NT2/D1 (cell line): ENCODE measurements at regions not wholly inside any gene's neighbourhood (a gene's known extent, or its start where the extent isn't known, plus 50 kb on each side); places are given as distances from the start of the nearest gene placed in this dataset.

Experiments used
- YY1 ChIP-seq: IDR thresholded peaks from 2 replicates; pipeline ENCODE4 v1.6.1; 2011; ENCODE audit not compliant: insufficient read length, insufficient read depth
- ZNF274 ChIP-seq: IDR thresholded peaks from 2 replicates; pipeline ENCODE4 v1.6.1; 2011; ENCODE audit warnings: mild to moderate bottlenecking, low read depth, low read length

DNA sequence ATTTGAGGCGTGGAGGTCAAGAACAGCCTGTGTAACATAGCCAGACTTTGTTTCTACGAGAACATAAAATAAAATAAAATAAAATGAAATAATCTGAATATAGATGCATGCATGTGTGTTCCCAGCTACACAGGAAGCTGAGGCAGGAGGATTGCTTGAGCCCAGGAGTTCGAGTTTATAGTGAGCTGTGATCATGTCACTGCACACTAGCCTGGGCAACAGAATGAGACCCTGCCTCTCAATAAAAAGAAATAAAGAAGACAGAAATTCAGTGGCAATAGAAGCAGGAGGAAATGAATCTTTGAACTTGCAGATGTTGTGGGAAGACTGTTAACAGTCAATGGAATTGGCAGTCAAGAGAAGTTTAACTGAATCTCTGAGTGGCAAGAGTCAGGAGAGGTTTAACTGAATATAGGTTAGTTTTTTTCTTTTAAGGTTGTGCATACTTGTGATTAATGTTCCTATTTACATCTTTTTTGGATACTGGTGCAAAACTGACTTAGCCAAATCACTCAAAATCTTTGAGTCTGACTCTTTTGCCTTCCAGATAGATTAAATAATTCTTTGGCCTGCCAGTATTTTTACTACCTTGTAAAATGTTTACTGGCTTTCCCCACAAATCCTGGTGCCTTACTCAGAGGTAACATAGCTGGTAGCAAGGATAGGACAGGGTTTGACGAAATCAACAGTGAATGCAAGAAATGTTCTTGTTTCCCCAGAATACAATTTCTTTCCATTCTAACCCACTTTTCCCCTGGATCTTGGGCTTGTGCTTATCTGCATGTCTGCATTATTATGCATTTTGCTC lies 361.4 kb downstream of the PDCD6IP start:
- TF ChIP-seq ZNF274: no peak
- no peak for TF ChIP-seq YY1
